ENCODE measurements at regions not wholly inside any gene's neighbourhood (a gene's known extent, or its start where the extent isn't known, plus 50 kb on each side); places are given as distances from the start of the nearest gene placed in this dataset.

DNA sequence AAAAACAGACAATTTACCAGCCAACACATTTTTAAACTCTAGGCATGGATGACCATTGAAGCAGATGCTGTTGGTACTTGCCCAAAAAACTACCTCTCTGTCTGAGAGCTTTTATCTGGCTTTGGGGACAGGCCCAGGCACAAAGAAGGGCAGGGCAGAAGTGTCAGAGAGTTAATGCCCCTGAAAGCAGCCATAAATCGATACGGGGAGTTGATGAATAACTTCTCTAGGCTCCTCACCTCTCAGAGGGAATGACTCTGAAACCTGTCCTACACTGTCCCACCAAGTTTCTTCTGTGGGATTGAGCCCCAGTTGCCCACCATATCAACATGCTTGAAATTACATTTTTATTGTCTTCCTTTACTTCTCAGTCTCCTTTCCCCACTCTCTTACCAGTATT is 113.0 kb upstream of the DAAM1 start:
- Histone ChIP-seq H3K36me3 (ENCODE audit: insufficient read depth, low read length) (no peaks in the 10 kb centered on the region), H3K4me3 (ENCODE audit: low read length) (no peak overlapping the region), H3K9me3 (ENCODE audit: insufficient read depth, low read depth, low read length) (no peaks in the 10 kb centered on the region), H3K27ac (ENCODE audit: low read depth, low read length) (no peak overlapping the region), H3K4me1 (ENCODE audit: insufficient read depth, low read length) (no peaks in the 10 kb centered on the region), H3K9ac (ENCODE audit: low read depth, low read length) (no peak overlapping the region), H3K27me3 (ENCODE audit: insufficient read depth, low read length) (no peaks in the 10 kb centered on the region)
- WGBS, result 97% methylated on average over 2 of the region's 2 CpGs

DNA sequence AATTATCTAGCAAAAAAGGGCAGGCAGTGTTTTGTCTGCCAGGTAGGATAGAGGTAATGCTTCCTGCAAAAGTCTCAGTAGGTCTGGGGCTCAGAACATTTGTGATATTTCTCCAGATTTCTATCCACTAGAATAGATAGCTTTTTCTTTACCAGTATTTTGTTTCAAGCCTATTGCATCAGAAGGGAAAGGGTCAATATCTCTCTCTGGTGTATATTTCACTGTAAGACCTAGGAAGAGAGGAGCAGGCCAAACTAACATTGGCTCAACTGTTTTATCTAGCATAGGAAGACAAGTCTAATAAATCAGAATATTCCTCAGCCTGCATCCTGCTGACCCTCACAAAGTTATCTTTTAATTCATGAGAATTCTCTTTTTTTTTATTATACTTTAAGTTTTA is 106.7 kb upstream of the DAAM1 start:
- no peaks in the 10 kb centered on the region for H3K36me3 ChIP-seq (ENCODE audit: insufficient read depth, low read length)
- H3K4me1 ChIP-seq (ENCODE audit: insufficient read depth, low read length), result no peaks in the 10 kb centered on the region
- H3K9me3 ChIP-seq (ENCODE audit: insufficient read depth, low read depth, low read length), result no peaks in the 10 kb centered on the region
- H3K27me3 ChIP-seq (ENCODE audit: insufficient read depth, low read length), result no peaks in the 10 kb centered on the region
- no peak overlapping the region for H3K4me3 ChIP-seq (ENCODE audit: low read length)
- no peak overlapping the region for H3K27ac ChIP-seq (ENCODE audit: low read depth, low read length)
- H3K9ac ChIP-seq (ENCODE audit: low read depth, low read length), result no peak overlapping the region

DNA sequence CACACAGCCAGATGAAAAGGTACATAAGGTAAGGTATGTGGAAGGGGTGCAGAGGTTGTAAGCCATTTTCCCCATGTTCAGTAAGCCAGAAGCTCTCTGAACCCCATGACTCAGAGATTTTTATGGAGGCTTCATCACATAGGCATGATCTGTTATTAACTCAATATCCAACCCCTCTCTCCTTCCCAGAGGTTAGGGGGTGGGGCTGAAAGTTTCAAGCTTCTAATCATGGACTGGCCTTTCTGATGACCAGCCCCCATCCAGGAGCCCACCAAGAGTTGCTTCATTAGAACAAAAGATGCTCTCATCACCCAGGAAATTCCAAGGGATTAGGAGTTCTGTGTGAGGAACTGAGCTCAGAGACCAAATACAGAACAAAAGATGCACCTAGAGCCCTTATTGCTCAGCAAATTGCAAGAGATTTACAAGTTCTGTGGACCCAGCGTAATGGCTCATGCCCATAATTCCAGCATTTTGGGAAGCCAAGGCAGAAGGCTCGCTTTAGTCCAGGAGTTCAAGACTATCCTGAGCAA is 103.2 kb upstream of the DAAM1 start:
- H3K27ac ChIP-seq (ENCODE audit: low read depth, low read length), result no peak overlapping the region
- no peaks in the 10 kb centered on the region for H3K36me3 ChIP-seq (ENCODE audit: insufficient read depth, low read length)
- H3K4me3 ChIP-seq (ENCODE audit: low read length), result no peak overlapping the region
- no peak overlapping the region for H3K9ac ChIP-seq (ENCODE audit: low read depth, low read length)
- H3K9me3 ChIP-seq (ENCODE audit: insufficient read depth, low read depth, low read length), result no peaks in the 10 kb centered on the region
- H3K27me3 ChIP-seq (ENCODE audit: insufficient read depth, low read length), result no peaks in the 10 kb centered on the region
- WGBS, result 87% methylated on average over 2 of the region's 2 CpGs
- H3K4me1 ChIP-seq (ENCODE audit: insufficient read depth, low read length), result no peaks in the 10 kb centered on the region

DNA sequence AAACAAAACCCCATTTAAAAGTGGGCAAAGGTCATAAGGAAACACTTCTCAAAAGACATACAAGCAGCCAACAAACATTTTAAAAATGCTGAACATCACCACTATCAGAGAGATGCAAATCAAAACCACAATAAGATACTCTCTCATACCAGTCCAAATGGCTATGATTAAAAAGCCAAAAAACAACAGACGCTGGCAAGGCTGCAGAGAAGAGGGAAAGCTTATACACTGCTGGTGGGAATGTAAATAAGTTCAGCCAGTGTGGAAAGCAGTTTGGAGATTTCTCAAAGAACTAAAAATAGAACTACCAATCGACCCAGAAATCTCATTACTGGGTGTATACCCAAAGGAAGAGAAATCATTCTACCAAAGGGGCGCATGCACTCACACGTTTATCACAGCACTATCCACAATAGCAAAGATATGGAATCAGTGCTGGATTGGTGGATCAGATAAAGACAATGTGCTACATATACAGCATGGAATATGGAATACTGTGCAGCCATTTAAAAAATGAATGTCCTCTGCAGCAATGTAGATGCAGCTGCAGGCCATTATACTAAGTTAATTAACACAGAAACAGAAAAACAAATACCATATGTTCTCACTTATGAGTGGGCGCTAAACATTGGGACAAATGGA is 102.1 kb upstream of the DAAM1 start:
- no peaks in the 10 kb centered on the region for H3K27me3 ChIP-seq (ENCODE audit: insufficient read depth, low read length)
- H3K9ac ChIP-seq (ENCODE audit: low read depth, low read length), result no peak overlapping the region
- no peaks in the 10 kb centered on the region for H3K9me3 ChIP-seq (ENCODE audit: insufficient read depth, low read depth, low read length)
- H3K27ac ChIP-seq (ENCODE audit: low read depth, low read length), result no peak overlapping the region
- H3K4me3 ChIP-seq (ENCODE audit: low read length), result no peak overlapping the region
- no peaks in the 10 kb centered on the region for H3K36me3 ChIP-seq (ENCODE audit: insufficient read depth, low read length)
- 79% methylated on average over 2 of the region's 5 CpGs for WGBS
- no peaks in the 10 kb centered on the region for H3K4me1 ChIP-seq (ENCODE audit: insufficient read depth, low read length)

GRCh38 chr14:59087240-59087639 is 101.2 kb upstream of the DAAM1 start:
- no peak overlapping the region for H3K9ac ChIP-seq (ENCODE audit: low read depth, low read length)
- no peaks in the 10 kb centered on the region for H3K27me3 ChIP-seq (ENCODE audit: insufficient read depth, low read length)
- no peaks in the 10 kb centered on the region for H3K4me1 ChIP-seq (ENCODE audit: insufficient read depth, low read length)
- H3K4me3 ChIP-seq (ENCODE audit: low read length), result no peak overlapping the region
- H3K36me3 ChIP-seq (ENCODE audit: insufficient read depth, low read length), result no peaks in the 10 kb centered on the region
- 95% methylated on average over 3 of the region's 3 CpGs for WGBS
- no peaks in the 10 kb centered on the region for H3K9me3 ChIP-seq (ENCODE audit: insufficient read depth, low read depth, low read length)
- no peak overlapping the region for H3K27ac ChIP-seq (ENCODE audit: low read depth, low read length)

GRCh38 chr14:59087711-59088110 is 100.8 kb upstream of the DAAM1 start:
- H3K36me3 ChIP-seq (ENCODE audit: insufficient read depth, low read length), result no peaks in the 10 kb centered on the region
- H3K9me3 ChIP-seq (ENCODE audit: insufficient read depth, low read depth, low read length), result no peaks in the 10 kb centered on the region
- H3K4me3 ChIP-seq (ENCODE audit: low read length), result no peak overlapping the region
- H3K27ac ChIP-seq (ENCODE audit: low read depth, low read length), result no peak overlapping the region
- H3K4me1 ChIP-seq (ENCODE audit: insufficient read depth, low read length), result no peaks in the 10 kb centered on the region
- WGBS, result 96% methylated on average over 2 of the region's 2 CpGs
- no peak overlapping the region for H3K9ac ChIP-seq (ENCODE audit: low read depth, low read length)
- H3K27me3 ChIP-seq (ENCODE audit: insufficient read depth, low read length), result no peaks in the 10 kb centered on the region

GRCh38 chr14:59090572-59090971 is 97.9 kb upstream of the DAAM1 start:
- no peak overlapping the region for H3K4me3 ChIP-seq (ENCODE audit: low read length)
- no peaks in the 10 kb centered on the region for H3K27me3 ChIP-seq (ENCODE audit: insufficient read depth, low read length)
- WGBS, result 92% methylated on average over 4 of the region's 4 CpGs
- no peaks in the 10 kb centered on the region for H3K4me1 ChIP-seq (ENCODE audit: insufficient read depth, low read length)
- no peaks in the 10 kb centered on the region for H3K9me3 ChIP-seq (ENCODE audit: insufficient read depth, low read depth, low read length)
- no peak overlapping the region for H3K9ac ChIP-seq (ENCODE audit: low read depth, low read length)
- H3K27ac ChIP-seq (ENCODE audit: low read depth, low read length), result no peak overlapping the region
- no peaks in the 10 kb centered on the region for H3K36me3 ChIP-seq (ENCODE audit: insufficient read depth, low read length)

GRCh38 chr14:59091404-59091803 is 97.1 kb upstream of the DAAM1 start:
- Histone ChIP-seq H3K36me3 (ENCODE audit: insufficient read depth, low read length) (no peaks in the 10 kb centered on the region), H3K4me1 (ENCODE audit: insufficient read depth, low read length) (no peaks in the 10 kb centered on the region), H3K27ac (ENCODE audit: low read depth, low read length) (no peak overlapping the region), H3K9ac (ENCODE audit: low read depth, low read length) (no peak overlapping the region), H3K9me3 (ENCODE audit: insufficient read depth, low read depth, low read length) (no peaks in the 10 kb centered on the region), H3K27me3 (ENCODE audit: insufficient read depth, low read length) (no peaks in the 10 kb centered on the region), H3K4me3 (ENCODE audit: low read length) (no peak overlapping the region)
- WGBS, result 91% methylated on average over 4 of the region's 4 CpGs

DNA sequence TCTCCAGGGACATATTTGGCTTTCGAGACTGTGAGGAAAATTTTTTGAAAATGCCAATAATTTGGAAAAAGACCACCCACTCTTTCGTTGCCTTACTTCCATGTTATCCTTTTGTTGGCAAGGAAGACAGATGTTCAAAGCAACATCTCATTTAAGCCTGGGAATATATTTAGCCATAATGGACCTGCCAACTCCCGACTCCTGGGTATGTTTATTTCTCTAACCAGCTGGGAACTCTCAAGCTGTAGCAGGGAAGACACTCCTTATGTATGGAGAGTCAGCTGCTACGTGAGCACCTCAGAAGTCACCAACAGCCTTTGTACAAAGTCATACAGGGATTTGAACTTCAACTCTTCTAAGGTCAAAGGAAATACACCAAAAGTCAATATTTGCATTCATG is 96.5 kb upstream of the DAAM1 start:
- Histone ChIP-seq H3K27me3 (ENCODE audit: insufficient read depth, low read length) (no peaks in the 10 kb centered on the region), H3K9me3 (ENCODE audit: insufficient read depth, low read depth, low read length) (no peaks in the 10 kb centered on the region), H3K9ac (ENCODE audit: low read depth, low read length) (no peak overlapping the region), H3K36me3 (ENCODE audit: insufficient read depth, low read length) (no peaks in the 10 kb centered on the region), H3K27ac (ENCODE audit: low read depth, low read length) (no peak overlapping the region), H3K4me3 (ENCODE audit: low read length) (no peak overlapping the region), H3K4me1 (ENCODE audit: insufficient read depth, low read length) (no peaks in the 10 kb centered on the region)
- 96% methylated on average over 3 of the region's 4 CpGs for WGBS

DNA sequence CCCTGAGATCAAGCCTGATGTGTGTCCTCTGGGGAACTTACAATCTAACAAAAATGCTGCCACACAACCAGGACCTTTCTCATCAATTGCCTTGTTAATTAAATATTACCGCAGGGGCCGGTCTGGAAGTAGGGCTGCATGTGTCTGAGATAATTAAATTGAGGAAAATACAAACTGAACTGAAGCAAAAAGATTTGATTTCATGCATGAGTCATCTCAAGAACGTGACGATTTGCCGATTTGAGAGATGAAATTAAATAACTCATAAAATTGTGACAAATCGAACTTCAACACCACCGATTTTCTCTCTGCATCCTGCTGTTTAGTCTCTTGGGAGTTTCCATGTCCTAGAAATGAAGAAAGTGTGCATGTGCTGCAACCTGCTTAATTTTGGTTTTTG is 94.6 kb upstream of the DAAM1 start:
- no peak overlapping the region for H3K4me3 ChIP-seq (ENCODE audit: low read length)
- 95% methylated on average over 7 of the region's 7 CpGs for WGBS
- H3K9ac ChIP-seq (ENCODE audit: low read depth, low read length), result no peak overlapping the region
- no peaks in the 10 kb centered on the region for H3K9me3 ChIP-seq (ENCODE audit: insufficient read depth, low read depth, low read length)
- H3K27me3 ChIP-seq (ENCODE audit: insufficient read depth, low read length), result no peaks in the 10 kb centered on the region
- no peaks in the 10 kb centered on the region for H3K36me3 ChIP-seq (ENCODE audit: insufficient read depth, low read length)
- no peak overlapping the region for H3K27ac ChIP-seq (ENCODE audit: low read depth, low read length)
- no peaks in the 10 kb centered on the region for H3K4me1 ChIP-seq (ENCODE audit: insufficient read depth, low read length)

GRCh38 chr14:59096303-59096702 is 92.2 kb upstream of the DAAM1 start:
- H3K9ac ChIP-seq (ENCODE audit: low read depth, low read length), result no peak overlapping the region
- no peaks in the 10 kb centered on the region for H3K36me3 ChIP-seq (ENCODE audit: insufficient read depth, low read length)
- no peak overlapping the region for H3K4me3 ChIP-seq (ENCODE audit: low read length)
- no peak overlapping the region for H3K27ac ChIP-seq (ENCODE audit: low read depth, low read length)
- H3K4me1 ChIP-seq (ENCODE audit: insufficient read depth, low read length), result no peaks in the 10 kb centered on the region
- H3K27me3 ChIP-seq (ENCODE audit: insufficient read depth, low read length), result no peaks in the 10 kb centered on the region
- WGBS, result 60% methylated on average over 1 of the region's 2 CpGs
- H3K9me3 ChIP-seq (ENCODE audit: insufficient read depth, low read depth, low read length), result no peaks in the 10 kb centered on the region

- 92% methylated on average over 4 of the region's 4 CpGs for WGBS
- H3K4me3 ChIP-seq (ENCODE audit: low read length), result no peak overlapping the region
- no peaks in the 10 kb centered on the region for H3K36me3 ChIP-seq (ENCODE audit: insufficient read depth, low read length)
- H3K4me1 ChIP-seq (ENCODE audit: insufficient read depth, low read length), result no peaks in the 10 kb centered on the region
- no peak overlapping the region for H3K9ac ChIP-seq (ENCODE audit: low read depth, low read length)
- H3K27me3 ChIP-seq (ENCODE audit: insufficient read depth, low read length), result no peaks in the 10 kb centered on the region
- no peak overlapping the region for H3K27ac ChIP-seq (ENCODE audit: low read depth, low read length)
- H3K9me3 ChIP-seq (ENCODE audit: insufficient read depth, low read depth, low read length), result no peaks in the 10 kb centered on the region
Measured at GRCh38 chr14:59097681-59098080, 90.8 kb upstream of the DAAM1 start.

Data from HUES64 (cell line).